ENCODE measurements at regions not wholly inside any gene's neighbourhood (a gene's known extent, or its start where the extent isn't known, plus 50 kb on each side); places are given as distances from the start of the nearest gene placed in this dataset.

GRCh38 chr11:42674436-42674835 is 637.4 kb upstream of the API5 start:
- H3K4me2 ChIP-seq (ENCODE audit: low read length) = no peak overlapping the region
- H4K20me1 ChIP-seq (ENCODE audit: insufficient read depth) = no peaks in the 10 kb centered on the region
- no peak overlapping the region for H2AFZ ChIP-seq (ENCODE audit: low read depth, low read length)
- H3K4me3 ChIP-seq (ENCODE audit: low read length) = no peak overlapping the region
- no peaks in the 10 kb centered on the region for H3K27me3 ChIP-seq (ENCODE audit: insufficient read depth, low read depth, low read length)
- no peak overlapping the region for H3K9ac ChIP-seq (ENCODE audit: low read length)
- H3K79me2 ChIP-seq (replicated peaks; ENCODE audit: insufficient read depth, low read length) = no peaks in the 10 kb centered on the region
- TF ChIP-seq, protein P1, sequence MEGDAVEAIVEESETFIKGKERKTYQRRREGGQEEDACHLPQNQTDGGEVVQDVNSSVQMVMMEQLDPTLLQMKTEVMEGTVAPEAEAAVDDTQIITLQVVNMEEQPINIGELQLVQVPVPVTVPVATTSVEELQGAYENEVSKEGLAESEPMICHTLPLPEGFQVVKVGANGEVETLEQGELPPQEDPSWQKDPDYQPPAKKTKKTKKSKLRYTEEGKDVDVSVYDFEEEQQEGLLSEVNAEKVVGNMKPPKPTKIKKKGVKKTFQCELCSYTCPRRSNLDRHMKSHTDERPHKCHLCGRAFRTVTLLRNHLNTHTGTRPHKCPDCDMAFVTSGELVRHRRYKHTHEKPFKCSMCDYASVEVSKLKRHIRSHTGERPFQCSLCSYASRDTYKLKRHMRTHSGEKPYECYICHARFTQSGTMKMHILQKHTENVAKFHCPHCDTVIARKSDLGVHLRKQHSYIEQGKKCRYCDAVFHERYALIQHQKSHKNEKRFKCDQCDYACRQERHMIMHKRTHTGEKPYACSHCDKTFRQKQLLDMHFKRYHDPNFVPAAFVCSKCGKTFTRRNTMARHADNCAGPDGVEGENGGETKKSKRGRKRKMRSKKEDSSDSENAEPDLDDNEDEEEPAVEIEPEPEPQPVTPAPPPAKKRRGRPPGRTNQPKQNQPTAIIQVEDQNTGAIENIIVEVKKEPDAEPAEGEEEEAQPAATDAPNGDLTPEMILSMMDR (IDR thresholded peaks at IDR 0.05; ENCODE audit: poor library complexity, severe bottlenecking) = no peak
- TF ChIP-seq EZH2 (IDR thresholded peaks at IDR 0.05; ENCODE audit: borderline replicate concordance, insufficient read depth, low read length, poor library complexity, severe bottlenecking) (no peak), EP300 (conservative IDR thresholded peaks at IDR 0.05; ENCODE audit: poor library complexity, severe bottlenecking) (no peak), RAD21 (conservative IDR thresholded peaks at IDR 0.05) (no peak), POLR2AphosphoS5 (IDR thresholded peaks at IDR 0.05) (no peak), SMC3 (conservative IDR thresholded peaks at IDR 0.05; ENCODE audit: poor library complexity) (no peak), TAF1 (IDR thresholded peaks at IDR 0.05; ENCODE audit: low read depth) (no peak), MXI1 (conservative IDR thresholded peaks at IDR 0.05; ENCODE audit: poor library complexity, severe bottlenecking) (no peak)
- TF ChIP-seq, protein P2, sequence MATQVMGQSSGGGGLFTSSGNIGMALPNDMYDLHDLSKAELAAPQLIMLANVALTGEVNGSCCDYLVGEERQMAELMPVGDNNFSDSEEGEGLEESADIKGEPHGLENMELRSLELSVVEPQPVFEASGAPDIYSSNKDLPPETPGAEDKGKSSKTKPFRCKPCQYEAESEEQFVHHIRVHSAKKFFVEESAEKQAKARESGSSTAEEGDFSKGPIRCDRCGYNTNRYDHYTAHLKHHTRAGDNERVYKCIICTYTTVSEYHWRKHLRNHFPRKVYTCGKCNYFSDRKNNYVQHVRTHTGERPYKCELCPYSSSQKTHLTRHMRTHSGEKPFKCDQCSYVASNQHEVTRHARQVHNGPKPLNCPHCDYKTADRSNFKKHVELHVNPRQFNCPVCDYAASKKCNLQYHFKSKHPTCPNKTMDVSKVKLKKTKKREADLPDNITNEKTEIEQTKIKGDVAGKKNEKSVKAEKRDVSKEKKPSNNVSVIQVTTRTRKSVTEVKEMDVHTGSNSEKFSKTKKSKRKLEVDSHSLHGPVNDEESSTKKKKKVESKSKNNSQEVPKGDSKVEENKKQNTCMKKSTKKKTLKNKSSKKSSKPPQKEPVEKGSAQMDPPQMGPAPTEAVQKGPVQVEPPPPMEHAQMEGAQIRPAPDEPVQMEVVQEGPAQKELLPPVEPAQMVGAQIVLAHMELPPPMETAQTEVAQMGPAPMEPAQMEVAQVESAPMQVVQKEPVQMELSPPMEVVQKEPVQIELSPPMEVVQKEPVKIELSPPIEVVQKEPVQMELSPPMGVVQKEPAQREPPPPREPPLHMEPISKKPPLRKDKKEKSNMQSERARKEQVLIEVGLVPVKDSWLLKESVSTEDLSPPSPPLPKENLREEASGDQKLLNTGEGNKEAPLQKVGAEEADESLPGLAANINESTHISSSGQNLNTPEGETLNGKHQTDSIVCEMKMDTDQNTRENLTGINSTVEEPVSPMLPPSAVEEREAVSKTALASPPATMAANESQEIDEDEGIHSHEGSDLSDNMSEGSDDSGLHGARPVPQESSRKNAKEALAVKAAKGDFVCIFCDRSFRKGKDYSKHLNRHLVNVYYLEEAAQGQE (IDR thresholded peaks at IDR 0.05; ENCODE audit: borderline replicate concordance) = no peak
- peaks cover 3% of the 10 kb centered on the region for H3K9me3 ChIP-seq (ENCODE audit: low read length)
- no peak overlapping the region for H3K27ac ChIP-seq (ENCODE audit: low read length)
- H3K9me2 ChIP-seq (ENCODE audit: insufficient read depth, low read length) = no peaks in the 10 kb centered on the region
- no peaks in the 10 kb centered on the region for H3K36me3 ChIP-seq (ENCODE audit: insufficient read depth, low read length)
- H3F3A ChIP-seq (ENCODE audit: insufficient read depth, low read length, poor library complexity, severe bottlenecking) = no peaks in the 10 kb centered on the region

DNA sequence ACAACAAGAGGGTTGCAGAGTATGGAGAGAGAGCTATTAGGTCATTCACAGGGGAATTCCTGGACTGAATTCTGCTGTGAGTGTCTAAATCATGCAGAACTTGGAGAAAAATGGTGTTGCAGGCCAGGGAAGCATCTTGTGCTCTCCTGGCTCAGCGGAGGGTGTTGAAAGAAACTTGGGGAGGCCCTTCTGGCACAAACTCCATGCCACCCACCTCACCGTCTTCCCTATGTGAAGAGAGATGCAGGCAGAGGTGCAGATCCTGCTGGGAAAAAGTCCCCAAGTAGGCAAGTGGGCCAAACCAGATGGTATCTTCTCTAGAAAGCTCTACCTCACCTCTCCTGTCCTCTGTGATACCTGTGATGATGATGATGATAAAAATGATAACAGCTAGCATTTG is 604.3 kb upstream of the API5 start:
- Histone ChIP-seq H3K9ac (ENCODE audit: low read length) (no peak overlapping the region), H2AFZ (ENCODE audit: low read depth, low read length) (no peak overlapping the region), H3K4me2 (ENCODE audit: low read length) (no peak overlapping the region), H4K20me1 (ENCODE audit: insufficient read depth) (no peaks in the 10 kb centered on the region), H3K27ac (ENCODE audit: low read length) (no peak overlapping the region), H3F3A (ENCODE audit: insufficient read depth, low read length, poor library complexity, severe bottlenecking) (no peaks in the 10 kb centered on the region), H3K4me3 (ENCODE audit: low read length) (no peak overlapping the region), H3K36me3 (ENCODE audit: insufficient read depth, low read length) (no peaks in the 10 kb centered on the region), H3K79me2 (replicated peaks; ENCODE audit: insufficient read depth, low read length) (no peaks in the 10 kb centered on the region), H3K27me3 (ENCODE audit: insufficient read depth, low read depth, low read length) (no peaks in the 10 kb centered on the region), H3K9me3 (ENCODE audit: low read length) (no peaks in the 10 kb centered on the region), H3K9me2 (ENCODE audit: insufficient read depth, low read length) (no peaks in the 10 kb centered on the region)
- TF ChIP-seq RAD21 (conservative IDR thresholded peaks at IDR 0.05) (no peak), SMC3 (conservative IDR thresholded peaks at IDR 0.05; ENCODE audit: poor library complexity) (no peak), EP300 (conservative IDR thresholded peaks at IDR 0.05; ENCODE audit: poor library complexity, severe bottlenecking) (no peak), MXI1 (conservative IDR thresholded peaks at IDR 0.05; ENCODE audit: poor library complexity, severe bottlenecking) (no peak)
- TF ChIP-seq, protein P2 (IDR thresholded peaks at IDR 0.05; ENCODE audit: borderline replicate concordance) = no peak
- TF ChIP-seq, protein P1 (IDR thresholded peaks at IDR 0.05; ENCODE audit: poor library complexity, severe bottlenecking) = no peak
